A549 (cell line): ENCODE measurements at regions not wholly inside any gene's neighbourhood (a gene's known extent, or its start where the extent isn't known, plus 50 kb on each side); places are given as distances from the start of the nearest gene placed in this dataset.

Experiments used
- ATAC-seq, 2 experiments: fragments of 200-7000 bp in 1 of 2; fragments of >200 bp in 1 of 2; cut with Nextera tagmentation in 1 of 2; cut with Tn5 transposase in 1 of 2; 3 replicates each; pipeline versions ENCODE4 v1.8.0 to v1.9.1; 2018 to 2020; ENCODE audit warnings: mild to moderate bottlenecking in 1 of 2, moderate library complexity in 1 of 2
- CTCF ChIA-PET: fragments of 300-600 bp; sonication (Branson Sonifier 250); formaldehyde crosslinking; extraction: SDS; loops from one replicate; lab custom pipeline; 2021; ENCODE audit warnings: antibody characterized with exemption, inconsistent platforms; lab: Yijun Ruan, JAX
- POLR2A ChIA-PET: fragments of 350-600 bp; formaldehyde crosslinking; extraction: SDS; loops from one replicate; lab custom pipeline; 2021; ENCODE audit warnings: antibody characterized with exemption, inconsistent platforms; lab: Yijun Ruan, JAX
- DNase-seq, 2 experiments: peaks; one replicate each; pipeline versions ENCODE4 v3.0.0 to v3.0.0-alpha.2; 2011 to 2016; ENCODE audit warnings: low read depth in 1 of 2, low spot score in 1 of 2
- FAIRE-seq: peaks from 2 replicates; lab custom pipeline; 2011; peaks lifted over from hg19 to GRCh38; lab: Jason Lieb, UNC
- H3K27ac ChIP-seq, 2 experiments: fragments of >200 bp; sonication (Bioruptor Twin); formaldehyde crosslinking; 3 replicates each; pipeline ENCODE4 v1.5.1; 2016 to 2017
- H3K4me1 ChIP-seq: fragments of >200 bp; sonication (Bioruptor Twin); formaldehyde crosslinking; 3 replicates; pipeline ENCODE4 v1.6.1; 2016
- H3K4me2 ChIP-seq: fragments of >200 bp; sonication (Bioruptor Twin); formaldehyde crosslinking; 3 replicates; pipeline ENCODE4 v1.6.1; 2016
- H3K4me3 ChIP-seq: fragments of >200 bp; sonication (Bioruptor Twin); formaldehyde crosslinking; 3 replicates; pipeline ENCODE4 v1.5.1; 2016
- H3K9me3 ChIP-seq: fragments of >200 bp; sonication (Bioruptor Twin); formaldehyde crosslinking; 3 replicates; pipeline ENCODE4 v1.6.1; 2016
- BCL3 ChIP-seq: fragments of >200 bp; sonication (Bioruptor Twin); formaldehyde crosslinking; IDR thresholded peaks from 3 replicates; pipeline ENCODE4 v1.6.1; 2016
- BHLHE40 ChIP-seq: IDR thresholded peaks from 2 replicates; pipeline ENCODE4 v1.6.1; 2012; ENCODE audit warnings: low read depth, low read length, inconsistent platforms
- CEBPB ChIP-seq, 2 experiments: fragments of >200 bp in 1 of 2; sonication (Bioruptor Twin) in 1 of 2; formaldehyde crosslinking in 1 of 2; IDR thresholded peaks; 2 replicates each; pipeline ENCODE4 v1.6.1; 2012 to 2016
- CHD4 ChIP-seq: fragments of 200-600 bp; sonication (generic); IDR thresholded peaks from 2 replicates; pipeline ENCODE4 v1.6.1; 2016; ENCODE audit warnings: antibody characterized with exemption, mild to moderate bottlenecking, borderline replicate concordance
- CTCF ChIP-seq: fragments of >200 bp; sonication (Bioruptor Twin); formaldehyde crosslinking; IDR thresholded peaks from 3 replicates; pipeline ENCODE4 v1.5.1; 2016
- E2F6 ChIP-seq: IDR thresholded peaks from 2 replicates; pipeline ENCODE4 v1.6.1; 2012; ENCODE audit warnings: low read depth, borderline replicate concordance
- EHF ChIP-seq: fragments of 250-450 bp; sonication (Bioruptor Pico); IDR thresholded peaks from 2 replicates; pipeline ENCODE4 v1.5.0; 2020; ENCODE audit warnings: mild to moderate bottlenecking
- ELK1 ChIP-seq: fragments of 150-350 bp; IDR thresholded peaks from 2 replicates; pipeline ENCODE4 v1.6.1; 2014; ENCODE audit warnings: low read depth, mild to moderate bottlenecking, low read length
- ESRRA ChIP-seq: fragments of 150-350 bp; IDR thresholded peaks from 2 replicates; pipeline ENCODE4 v1.6.1; 2014; ENCODE audit warnings: mild to moderate bottlenecking, low read length, borderline replicate concordance
- FOSL2 ChIP-seq, 2 experiments: fragments of 450-650 bp in 1 of 2; fragments of >200 bp in 1 of 2; sonication (Bioruptor Twin) in 1 of 2; formaldehyde crosslinking; IDR thresholded peaks; 2 replicates each; pipeline versions ENCODE4 v1.5.0 to v1.6.1; 2016 to 2020; ENCODE audit warnings: mild to moderate bottlenecking in 1 of 2, moderate library complexity in 1 of 2
- FOXS1 ChIP-seq: fragments of 250-450 bp; sonication (Bioruptor Pico); IDR thresholded peaks from 2 replicates; pipeline ENCODE4 v1.5.0; 2020; ENCODE audit warnings: mild to moderate bottlenecking, moderate library complexity
- GATA3 ChIP-seq: IDR thresholded peaks from 2 replicates; pipeline ENCODE4 v1.6.1; 2012; ENCODE audit warnings: borderline replicate concordance
- HDAC2 ChIP-seq: fragments of 200-600 bp; sonication (generic); IDR thresholded peaks from 2 replicates; pipeline ENCODE4 v1.6.1; 2016
- HOXA7 ChIP-seq: fragments of 250-450 bp; sonication (Bioruptor Pico); IDR thresholded peaks from 2 replicates; pipeline ENCODE4 v1.5.0; 2020; ENCODE audit warnings: mild to moderate bottlenecking, moderate library complexity
- JUN ChIP-seq, 2 experiments: fragments of >200 bp; sonication (Bioruptor Twin); formaldehyde crosslinking; IDR thresholded peaks; 2 replicates in 1 of 2; 3 replicates in 1 of 2; pipeline ENCODE4 v1.6.1; 2016 to 2017
- JUNB ChIP-seq: fragments of >200 bp; sonication (Bioruptor Twin); formaldehyde crosslinking; IDR thresholded peaks from 2 replicates; pipeline ENCODE4 v1.6.1; 2016
- KDM1A ChIP-seq: fragments of 200-600 bp; sonication (generic); IDR thresholded peaks from 2 replicates; pipeline ENCODE4 v1.6.1; 2016; ENCODE audit warnings: low read depth, mild to moderate bottlenecking
- NFE2L2 ChIP-seq: fragments of 150-350 bp; conservative IDR thresholded peaks from 2 replicates; pipeline ENCODE4 v1.6.1; 2014; ENCODE audit warnings: low read length
- NR3C1 ChIP-seq: fragments of >200 bp; sonication (Bioruptor Twin); formaldehyde crosslinking; IDR thresholded peaks from 3 replicates; pipeline ENCODE4 v1.6.1; 2017
- POLR2A ChIP-seq: IDR thresholded peaks from 2 replicates; pipeline ENCODE4 v1.6.1; 2012; ENCODE audit warnings: mild to moderate bottlenecking, low read length
- REST ChIP-seq: fragments of 200-600 bp; sonication (generic); IDR thresholded peaks from 2 replicates; pipeline ENCODE4 v1.6.1; 2016; ENCODE audit warnings: antibody characterized with exemption, mild to moderate bottlenecking, moderate library complexity
- RNF2 ChIP-seq: fragments of 200-600 bp; sonication (generic); IDR thresholded peaks from 2 replicates; pipeline ENCODE4 v1.6.1; 2016; ENCODE audit warnings: low read depth, mild to moderate bottlenecking, antibody characterized with exemption, moderate library complexity, borderline replicate concordance
- SREBF2 ChIP-seq: fragments of 450-650 bp; IDR thresholded peaks from 2 replicates; pipeline ENCODE4 v1.6.1; 2014; ENCODE audit warnings: mild to moderate bottlenecking, moderate library complexity
- USF2 ChIP-seq: fragments of 450-650 bp; IDR thresholded peaks from 2 replicates; pipeline ENCODE4 v1.6.1; 2014; ENCODE audit warnings: antibody characterized with exemption
- ZNF302 ChIP-seq: fragments of 250-450 bp; sonication (Bioruptor Pico); IDR thresholded peaks from 2 replicates; pipeline ENCODE4 v1.9.0; 2021; ENCODE audit warnings: inconsistent platforms, mild to moderate bottlenecking, moderate library complexity
- WGBS: methylation state at CpG from one replicate; pipeline ENCODE4 v1.1.6; 2017; ENCODE audit errors: missing lambda C conversion rate; 5-methylcytosine and 5-hydroxymethylcytosine counted together

- ATAC-seq, result no peak
- FAIRE-seq, result no peak
- no peak overlapping the region for H3K4me2 ChIP-seq
- no peak for TF ChIP-seq USF2
- no peak for TF ChIP-seq JUN (IDR thresholded peaks at IDR 0.05)
- TF ChIP-seq, all 56 proteins: peak for 0
- no peak overlapping the region for H3K4me3 ChIP-seq
- POLR2A ChIA-PET, result no interaction called here
- 42% methylated on average over 10 of the region's 19 CpGs for WGBS
- CTCF ChIA-PET, result interaction anchor here (1.3 to 2.4 kb wide), 2 partner anchors 15 to 1493 kb away, joined by 4 to 10 read pairs; no protein-coding TSS in a partner anchor
- no peaks in the 10 kb centered on the region for H3K4me1 ChIP-seq
- no peak for DNase-seq
- H3K9me3 ChIP-seq, result no peaks in the 10 kb centered on the region
- H3K27ac ChIP-seq, result no peak overlapping the region
Observed at GRCh38 chr11:114775875-114776621, 97.7 kb downstream of the NXPE2 start.

GRCh38 chr11:114776956-114777355 is 98.6 kb downstream of the NXPE2 start:
- DNase-seq, result no peak
- no peak for ATAC-seq
- Histone ChIP-seq H3K4me3 (no peak overlapping the region), H3K4me1 (no peaks in the 10 kb centered on the region), H3K4me2 (no peak overlapping the region), H3K27ac (no peak overlapping the region), H3K9me3 (no peaks in the 10 kb centered on the region)
- no peak for FAIRE-seq
- ChIA-PET POLR2A (no interaction called here), CTCF (no interaction called here)
- TF ChIP-seq HOXA7 (CRISPR knock-in tag) (no peak), ESRRA (no peak), JUNB (no peak), NFE2L2 (no peak), GATA3 (no peak)
- 38% methylated on average over 3 of the region's 3 CpGs for WGBS

- ATAC-seq, result no peak
- TF ChIP-seq E2F6 (no peak), SREBF2 (no peak), BCL3 (no peak), CTCF (no peak), KDM1A (no peak), BHLHE40 (no peak), JUN (IDR thresholded peaks at IDR 0.05) (no peak), ZNF302 (CRISPR knock-in tag) (no peak), FOXS1 (no peak), RNF2 (no peak), EHF (CRISPR knock-in tag) (no peak), HDAC2 (no peak), CHD4 (no peak), ELK1 (no peak), REST (no peak), NR3C1 (no peak), FOSL2 (IDR thresholded peaks at IDR 0.05) (no peak), FOSL2 (CRISPR knock-in tag; IDR thresholded peaks at IDR 0.05) (no peak), CEBPB (IDR thresholded peaks at IDR 0.05) (no peak), POLR2A (no peak)
- POLR2A ChIA-PET, result no interaction called here
- FAIRE-seq, result no peak
- Histone ChIP-seq H3K27ac (no peak overlapping the region), H3K9me3 (no peaks in the 10 kb centered on the region), H3K4me2 (no peak overlapping the region), H3K4me1 (no peaks in the 10 kb centered on the region), H3K4me3 (no peak overlapping the region)
- DNase-seq, result no peak
- CTCF ChIA-PET, result no interaction called here
- WGBS, result 64% methylated on average over 7 of the region's 10 CpGs
Observed at GRCh38 chr11:114779189-114779588, 100.9 kb downstream of the NXPE2 start.
